ENCODE measurements at regions not wholly inside any gene's neighbourhood (a gene's known extent, or its start where the extent isn't known, plus 50 kb on each side); places are given as distances from the start of the nearest gene placed in this dataset.

GRCh38 chr2:81901017-81901416 is 1596.5 kb upstream of the LRRTM1 start:
- no peak overlapping the region for H3K27ac ChIP-seq (ENCODE audit: low read length)
- H3K4me3 ChIP-seq (ENCODE audit: low read length), result no peak overlapping the region
- H3K27me3 ChIP-seq (ENCODE audit: control insufficient read depth, insufficient read depth, low read length), result no peaks in the 10 kb centered on the region
- no peak for DNase-seq
- H3K36me3 ChIP-seq (ENCODE audit: control insufficient read depth, insufficient read depth, low read length), result no peaks in the 10 kb centered on the region
- WGBS (ENCODE audit: insufficient coverage), result no CpG with 5 or more reads among the region's 3 CpGs
- H3K4me1 ChIP-seq (ENCODE audit: control insufficient read depth, insufficient read depth, low read length), result no peaks in the 10 kb centered on the region
- H3K9me3 ChIP-seq (replicated peaks; ENCODE audit: control insufficient read depth, low read depth, low read length), result no peaks in the 10 kb centered on the region

GRCh38 chr2:81895620-81896250 is 1591.2 kb upstream of the LRRTM1 start:
- no peaks in the 10 kb centered on the region for H3K27me3 ChIP-seq (ENCODE audit: control insufficient read depth, insufficient read depth, low read length)
- DNase-seq, result no peak
- WGBS (ENCODE audit: insufficient coverage), result no CpG with 5 or more reads among the region's 5 CpGs
- H3K9me3 ChIP-seq (replicated peaks; ENCODE audit: control insufficient read depth, low read depth, low read length), result no peaks in the 10 kb centered on the region
- no peaks in the 10 kb centered on the region for H3K4me1 ChIP-seq (ENCODE audit: control insufficient read depth, insufficient read depth, low read length)
- H3K36me3 ChIP-seq (ENCODE audit: control insufficient read depth, insufficient read depth, low read length), result no peaks in the 10 kb centered on the region
- no peak overlapping the region for H3K4me3 ChIP-seq (ENCODE audit: low read length)
- H3K27ac ChIP-seq (ENCODE audit: low read length), result no peak overlapping the region

GRCh38 chr2:81894451-81894990 is 1590.0 kb upstream of the LRRTM1 start:
- Histone ChIP-seq H3K4me3 (ENCODE audit: low read length) (no peak overlapping the region), H3K4me1 (ENCODE audit: control insufficient read depth, insufficient read depth, low read length) (no peaks in the 10 kb centered on the region), H3K27me3 (ENCODE audit: control insufficient read depth, insufficient read depth, low read length) (no peaks in the 10 kb centered on the region), H3K36me3 (ENCODE audit: control insufficient read depth, insufficient read depth, low read length) (no peaks in the 10 kb centered on the region), H3K27ac (ENCODE audit: low read length) (no peak overlapping the region), H3K9me3 (replicated peaks; ENCODE audit: control insufficient read depth, low read depth, low read length) (no peaks in the 10 kb centered on the region)
- WGBS (ENCODE audit: insufficient coverage), result no CpG with 5 or more reads among the region's 3 CpGs
- DNase-seq, result peak; percentile 48

- Histone ChIP-seq H3K9me3 (replicated peaks; ENCODE audit: control insufficient read depth, low read depth, low read length) (no peaks in the 10 kb centered on the region), H3K27ac (ENCODE audit: low read length) (no peak overlapping the region), H3K36me3 (ENCODE audit: control insufficient read depth, insufficient read depth, low read length) (no peaks in the 10 kb centered on the region), H3K4me3 (ENCODE audit: low read length) (no peak overlapping the region), H3K4me1 (ENCODE audit: control insufficient read depth, insufficient read depth, low read length) (no peaks in the 10 kb centered on the region), H3K27me3 (ENCODE audit: control insufficient read depth, insufficient read depth, low read length) (no peaks in the 10 kb centered on the region)
- no CpG with 5 or more reads among the region's 4 CpGs for WGBS (ENCODE audit: insufficient coverage)
- no peak for DNase-seq
Observed at GRCh38 chr2:81876624-81877023, 1572.1 kb upstream of the LRRTM1 start.

- H3K4me1 ChIP-seq (ENCODE audit: control insufficient read depth, insufficient read depth, low read length), result no peaks in the 10 kb centered on the region
- DNase-seq, result no peak
- H3K9me3 ChIP-seq (replicated peaks; ENCODE audit: control insufficient read depth, low read depth, low read length), result no peaks in the 10 kb centered on the region
- no peak overlapping the region for H3K4me3 ChIP-seq (ENCODE audit: low read length)
- WGBS (ENCODE audit: insufficient coverage), result no CpG with 5 or more reads among the region's 1 CpG
- no peaks in the 10 kb centered on the region for H3K27me3 ChIP-seq (ENCODE audit: control insufficient read depth, insufficient read depth, low read length)
- H3K27ac ChIP-seq (ENCODE audit: low read length), result no peak overlapping the region
- no peaks in the 10 kb centered on the region for H3K36me3 ChIP-seq (ENCODE audit: control insufficient read depth, insufficient read depth, low read length)
Observed at GRCh38 chr2:81872006-81872405, 1567.5 kb upstream of the LRRTM1 start.

GRCh38 chr2:81870119-81870518 is 1565.6 kb upstream of the LRRTM1 start:
- H3K36me3 ChIP-seq (ENCODE audit: control insufficient read depth, insufficient read depth, low read length), result no peaks in the 10 kb centered on the region
- H3K4me1 ChIP-seq (ENCODE audit: control insufficient read depth, insufficient read depth, low read length), result no peaks in the 10 kb centered on the region
- H3K27ac ChIP-seq (ENCODE audit: low read length), result no peak overlapping the region
- H3K27me3 ChIP-seq (ENCODE audit: control insufficient read depth, insufficient read depth, low read length), result no peaks in the 10 kb centered on the region
- no CpG with 5 or more reads among the region's 1 CpG for WGBS (ENCODE audit: insufficient coverage)
- H3K9me3 ChIP-seq (replicated peaks; ENCODE audit: control insufficient read depth, low read depth, low read length), result no peaks in the 10 kb centered on the region
- no peak overlapping the region for H3K4me3 ChIP-seq (ENCODE audit: low read length)
- DNase-seq, result no peak

- Histone ChIP-seq H3K9me3 (replicated peaks; ENCODE audit: control insufficient read depth, low read depth, low read length) (no peaks in the 10 kb centered on the region), H3K4me1 (ENCODE audit: control insufficient read depth, insufficient read depth, low read length) (no peaks in the 10 kb centered on the region), H3K4me3 (ENCODE audit: low read length) (no peak overlapping the region), H3K36me3 (ENCODE audit: control insufficient read depth, insufficient read depth, low read length) (no peaks in the 10 kb centered on the region), H3K27me3 (ENCODE audit: control insufficient read depth, insufficient read depth, low read length) (no peaks in the 10 kb centered on the region), H3K27ac (ENCODE audit: low read length) (no peak overlapping the region)
- DNase-seq, result no peak
- no CpG with 5 or more reads among the region's 3 CpGs for WGBS (ENCODE audit: insufficient coverage)
Observed at GRCh38 chr2:81858998-81859397, 1554.4 kb upstream of the LRRTM1 start.

GRCh38 chr2:81853341-81853740 is 1548.8 kb upstream of the LRRTM1 start:
- WGBS (ENCODE audit: insufficient coverage), result 94% methylated on average over 2 of the region's 2 CpGs
- no peaks in the 10 kb centered on the region for H3K36me3 ChIP-seq (ENCODE audit: control insufficient read depth, insufficient read depth, low read length)
- DNase-seq, result no peak
- H3K4me1 ChIP-seq (ENCODE audit: control insufficient read depth, insufficient read depth, low read length), result no peaks in the 10 kb centered on the region
- H3K9me3 ChIP-seq (replicated peaks; ENCODE audit: control insufficient read depth, low read depth, low read length), result no peaks in the 10 kb centered on the region
- no peaks in the 10 kb centered on the region for H3K27me3 ChIP-seq (ENCODE audit: control insufficient read depth, insufficient read depth, low read length)
- no peak overlapping the region for H3K4me3 ChIP-seq (ENCODE audit: low read length)
- no peak overlapping the region for H3K27ac ChIP-seq (ENCODE audit: low read length)

- 100% methylated on average over 2 of the region's 2 CpGs for WGBS (ENCODE audit: insufficient coverage)
- Histone ChIP-seq H3K4me1 (ENCODE audit: control insufficient read depth, insufficient read depth, low read length) (no peaks in the 10 kb centered on the region), H3K4me3 (ENCODE audit: low read length) (no peak overlapping the region), H3K27me3 (ENCODE audit: control insufficient read depth, insufficient read depth, low read length) (no peaks in the 10 kb centered on the region), H3K27ac (ENCODE audit: low read length) (no peak overlapping the region), H3K36me3 (ENCODE audit: control insufficient read depth, insufficient read depth, low read length) (no peaks in the 10 kb centered on the region), H3K9me3 (replicated peaks; ENCODE audit: control insufficient read depth, low read depth, low read length) (no peaks in the 10 kb centered on the region)
- DNase-seq, result no peak
Observed at GRCh38 chr2:81852651-81853050, 1548.1 kb upstream of the LRRTM1 start.

- WGBS (ENCODE audit: insufficient coverage), result no CpG with 5 or more reads among the region's 2 CpGs
- Histone ChIP-seq H3K4me1 (ENCODE audit: control insufficient read depth, insufficient read depth, low read length) (no peaks in the 10 kb centered on the region), H3K9me3 (replicated peaks; ENCODE audit: control insufficient read depth, low read depth, low read length) (no peaks in the 10 kb centered on the region), H3K27me3 (ENCODE audit: control insufficient read depth, insufficient read depth, low read length) (no peaks in the 10 kb centered on the region), H3K27ac (ENCODE audit: low read length) (no peak overlapping the region), H3K36me3 (ENCODE audit: control insufficient read depth, insufficient read depth, low read length) (no peaks in the 10 kb centered on the region), H3K4me3 (ENCODE audit: low read length) (no peak overlapping the region)
- no peak for DNase-seq
Observed at GRCh38 chr2:81839780-81840179, 1535.2 kb upstream of the LRRTM1 start.
